ENCODE measurements at regions not wholly inside any gene's neighbourhood (a gene's known extent, or its start where the extent isn't known, plus 50 kb on each side); places are given as distances from the start of the nearest gene placed in this dataset.
"Not testable (repeated sequence)": the region's sequence is repeated elsewhere in the genome, so short reads cannot be mapped to it uniquely, and the experiment has no call there.

DNA sequence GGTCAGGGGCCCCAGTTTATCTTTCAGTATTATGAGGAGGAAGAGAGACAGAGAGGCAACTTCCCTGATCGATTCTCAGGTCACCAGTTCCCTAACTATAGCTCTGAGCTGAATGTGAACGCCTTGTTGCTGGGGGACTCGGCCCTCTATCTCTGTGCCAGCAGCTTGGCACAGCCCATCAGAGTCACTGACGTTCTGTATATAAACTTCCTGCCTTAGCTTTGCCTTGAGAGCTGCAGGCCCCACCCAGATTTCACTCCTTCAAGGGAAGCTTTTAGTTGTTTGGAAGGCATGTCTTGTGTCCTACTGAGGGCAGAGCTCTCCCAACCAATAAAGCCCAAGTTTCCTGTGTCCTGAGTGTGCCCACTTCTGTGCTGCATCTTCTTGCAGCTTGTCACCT is 242.5 kb upstream of the PRSS58 start:
- H3K36me3 ChIP-seq: no peaks in the 10 kb centered on the region
- H3K4me1 ChIP-seq: peaks cover 0 to 8% (median 3%) of the 10 kb centered on the region in 4 donors
- TF ChIP-seq, protein P1, sequence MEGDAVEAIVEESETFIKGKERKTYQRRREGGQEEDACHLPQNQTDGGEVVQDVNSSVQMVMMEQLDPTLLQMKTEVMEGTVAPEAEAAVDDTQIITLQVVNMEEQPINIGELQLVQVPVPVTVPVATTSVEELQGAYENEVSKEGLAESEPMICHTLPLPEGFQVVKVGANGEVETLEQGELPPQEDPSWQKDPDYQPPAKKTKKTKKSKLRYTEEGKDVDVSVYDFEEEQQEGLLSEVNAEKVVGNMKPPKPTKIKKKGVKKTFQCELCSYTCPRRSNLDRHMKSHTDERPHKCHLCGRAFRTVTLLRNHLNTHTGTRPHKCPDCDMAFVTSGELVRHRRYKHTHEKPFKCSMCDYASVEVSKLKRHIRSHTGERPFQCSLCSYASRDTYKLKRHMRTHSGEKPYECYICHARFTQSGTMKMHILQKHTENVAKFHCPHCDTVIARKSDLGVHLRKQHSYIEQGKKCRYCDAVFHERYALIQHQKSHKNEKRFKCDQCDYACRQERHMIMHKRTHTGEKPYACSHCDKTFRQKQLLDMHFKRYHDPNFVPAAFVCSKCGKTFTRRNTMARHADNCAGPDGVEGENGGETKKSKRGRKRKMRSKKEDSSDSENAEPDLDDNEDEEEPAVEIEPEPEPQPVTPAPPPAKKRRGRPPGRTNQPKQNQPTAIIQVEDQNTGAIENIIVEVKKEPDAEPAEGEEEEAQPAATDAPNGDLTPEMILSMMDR (IDR thresholded peaks at IDR 0.05): no peak
- TF ChIP-seq POLR2AphosphoS5 (IDR thresholded peaks at IDR 0.05) (no peak), EP300 (IDR thresholded peaks at IDR 0.05) (no peak), POLR2A (IDR thresholded peaks at IDR 0.05) (no peak)
- peaks cover 0 to 35% (median 0%) of the 10 kb centered on the region in 3 donors for H3K27me3 ChIP-seq
- H3K4me3 ChIP-seq: no peak overlapping the region
- intact Hi-C loops (cut with DNase I; ENCODE audit: low total_unique reads): no loop called here
- no peak overlapping the region for H3K27ac ChIP-seq
- WGBS, 5 donors: 14 to 25% (median 20%) methylated on average over 4 of the region's 4 CpGs
- no peak for DNase-seq
- H3K9me3 ChIP-seq: no peaks in the 10 kb centered on the region

DNA sequence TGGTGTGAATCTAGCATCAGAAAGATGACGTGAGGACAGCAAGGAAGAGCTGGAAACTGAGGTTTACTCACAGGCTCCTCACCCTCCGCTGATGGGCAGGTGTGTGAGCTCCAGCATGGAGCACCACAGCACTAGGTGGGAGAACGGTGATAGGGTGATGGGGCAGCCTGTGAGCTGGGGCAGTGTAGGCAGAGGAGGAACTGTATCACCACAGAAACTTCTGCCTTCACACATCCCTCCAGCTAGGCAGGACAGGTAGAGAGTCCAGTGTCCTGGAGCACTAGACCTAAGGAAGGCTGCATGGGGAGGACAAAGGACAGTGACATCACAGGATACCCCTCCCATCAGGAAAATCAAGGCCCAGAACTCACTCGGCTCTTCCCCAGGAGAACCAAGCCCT is 241.8 kb upstream of the PRSS58 start:
- Histone ChIP-seq H3K27me3 (peaks cover 0 to 38% (median 0%) of the 10 kb centered on the region in 3 donors), H3K9me3 (no peaks in the 10 kb centered on the region), H3K4me3 (no peak overlapping the region), H3K27ac (no peak overlapping the region), H3K36me3 (no peaks in the 10 kb centered on the region), H3K4me1 (peaks cover 0 to 8% (median 3%) of the 10 kb centered on the region in 4 donors)
- intact Hi-C loops (cut with DNase I; ENCODE audit: low total_unique reads): no loop called here
- no peak for DNase-seq
- WGBS, 5 donors: 62 to 72% (median 69%) methylated on average over 4 of the region's 4 CpGs
- TF ChIP-seq, protein P1 (IDR thresholded peaks at IDR 0.05): no peak
- TF ChIP-seq POLR2AphosphoS5 (IDR thresholded peaks at IDR 0.05) (no peak), EP300 (IDR thresholded peaks at IDR 0.05) (no peak), POLR2A (IDR thresholded peaks at IDR 0.05) (no peak)

DNA sequence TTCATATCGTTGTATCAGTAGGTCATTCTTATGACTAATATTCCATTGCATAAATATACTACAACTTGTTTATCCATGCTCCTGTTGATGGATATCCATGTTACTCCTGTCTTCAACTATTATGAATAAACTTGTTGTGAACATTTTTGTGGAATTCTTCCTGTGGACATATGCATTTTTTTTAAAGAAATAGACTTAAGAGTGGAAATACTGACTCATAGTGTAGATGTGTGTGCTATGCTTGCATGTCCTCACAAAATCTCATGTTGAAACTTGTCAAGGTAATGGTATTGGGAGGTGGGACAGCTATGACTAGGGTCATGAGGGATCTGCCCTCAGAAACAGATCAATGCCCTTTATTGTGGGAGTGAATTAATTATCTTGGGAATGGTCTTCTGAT is 240.5 kb upstream of the PRSS58 start:
- peaks cover 0 to 43% (median 0%) of the 10 kb centered on the region in 3 donors for H3K27me3 ChIP-seq
- no peak overlapping the region for H3K4me3 ChIP-seq
- no peaks in the 10 kb centered on the region for H3K9me3 ChIP-seq
- no peak overlapping the region for H3K27ac ChIP-seq
- peaks cover 0 to 8% (median 3%) of the 10 kb centered on the region in 4 donors for H3K4me1 ChIP-seq
- no peak for DNase-seq
- intact Hi-C loops (cut with DNase I; ENCODE audit: low total_unique reads): no loop called here
- TF ChIP-seq POLR2A (IDR thresholded peaks at IDR 0.05) (no peak), EP300 (IDR thresholded peaks at IDR 0.05) (no peak), POLR2AphosphoS5 (IDR thresholded peaks at IDR 0.05) (no peak)
- TF ChIP-seq, protein P1 (IDR thresholded peaks at IDR 0.05): no peak
- H3K36me3 ChIP-seq: no peaks in the 10 kb centered on the region
- 78 to 81% (median 81%) methylated on average over 1 of the region's 1 CpG for WGBS, 5 donors

DNA sequence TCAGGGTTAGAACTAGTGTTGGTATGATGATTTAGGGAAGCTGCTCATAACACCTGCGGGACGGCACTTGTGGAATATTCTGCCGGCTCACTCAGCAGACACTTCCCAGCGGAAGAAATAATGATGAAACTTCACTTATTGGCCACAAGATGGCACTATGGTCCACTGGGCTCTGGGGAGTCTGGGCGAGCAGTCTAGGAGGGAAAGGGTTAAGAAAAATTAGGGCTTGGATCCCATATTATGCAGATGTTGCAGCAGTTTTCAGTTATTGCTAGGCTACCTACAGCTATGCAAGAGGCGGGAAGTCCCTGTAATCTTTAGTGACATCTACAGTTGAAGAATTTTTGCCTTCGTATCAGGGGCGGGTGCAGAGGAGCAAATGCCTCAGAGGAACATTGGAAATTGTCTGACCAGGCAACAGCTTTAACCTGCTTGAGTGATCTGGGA is 238.7 kb upstream of the PRSS58 start:
- H3K36me3 ChIP-seq: no peaks in the 10 kb centered on the region
- peak overlapping the region in 1 of 4 donors; percentile 6 for H3K4me3 ChIP-seq
- 6 to 17% (median 14%) methylated on average over 8 of the region's 8 CpGs for WGBS, 5 donors
- no peak overlapping the region for H3K27ac ChIP-seq
- H3K9me3 ChIP-seq: no peaks in the 10 kb centered on the region
- TF ChIP-seq EP300 (IDR thresholded peaks at IDR 0.05): no peak
- TF ChIP-seq, protein P1 (IDR thresholded peaks at IDR 0.05): peak in 4 of 7 experiments; percentile 20 to 58 (median 52)
- intact Hi-C loops (cut with DNase I; ENCODE audit: low total_unique reads): no loop called here
- H3K4me1 ChIP-seq: peaks cover 0 to 8% (median 3%) of the 10 kb centered on the region in 4 donors
- H3K27me3 ChIP-seq: peaks cover 0 to 38% (median 0%) of the 10 kb centered on the region in 3 donors
- DNase-seq: peak in 1 of 2 donors; percentile 57

DNA sequence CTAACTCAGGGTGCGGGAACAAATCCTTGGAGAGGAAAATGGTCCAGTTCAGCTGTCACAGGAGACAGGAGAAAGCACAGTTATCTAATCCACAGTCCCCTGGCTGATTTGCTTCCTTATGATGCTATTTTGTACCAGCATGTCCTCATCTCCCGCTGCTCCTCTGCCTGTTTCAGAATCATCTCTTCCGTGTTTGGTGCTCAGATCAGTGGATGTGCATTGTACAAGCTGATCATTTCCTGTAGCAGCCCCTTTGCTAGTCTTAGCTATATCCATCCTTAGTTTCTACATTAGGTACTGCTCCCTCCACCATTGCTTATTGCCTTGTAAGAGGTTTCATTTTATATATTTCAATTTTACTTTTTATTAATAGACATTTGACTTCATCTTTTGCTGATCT is 238.0 kb upstream of the PRSS58 start:
- intact Hi-C loops (cut with DNase I; ENCODE audit: low total_unique reads); H3K9me3 ChIP-seq; DNase-seq; H3K4me3 ChIP-seq; H3K4me1 ChIP-seq; H3K27ac ChIP-seq; H3K36me3 ChIP-seq: not testable (repeated sequence)
- WGBS, 5 donors: 61 to 93% (median 79%) methylated on average over 3 of the region's 3 CpGs
- peaks cover 0 to 38% (median 0%) of the 10 kb centered on the region in 3 donors for H3K27me3 ChIP-seq

DNA sequence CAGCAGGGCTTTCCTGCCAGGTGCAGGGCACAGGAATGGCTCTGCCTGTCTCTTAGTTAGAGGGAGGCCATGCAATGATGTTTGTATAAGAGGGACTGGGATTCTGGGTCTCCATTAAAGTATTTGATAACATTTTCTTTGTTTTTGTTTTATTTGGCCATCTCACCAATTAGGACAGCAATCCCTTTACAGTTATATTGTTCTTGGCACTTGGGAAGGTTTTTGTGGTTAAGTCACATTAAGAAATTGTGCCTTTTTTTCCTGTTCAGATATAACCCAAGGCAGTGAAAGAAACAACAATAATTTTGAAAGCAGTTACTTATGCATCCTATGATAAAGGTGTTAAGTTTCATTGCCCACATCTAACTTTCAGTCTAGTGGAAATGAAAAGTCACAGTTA is 237.4 kb upstream of the PRSS58 start:
- H3K4me3 ChIP-seq; H3K36me3 ChIP-seq; H3K4me1 ChIP-seq; intact Hi-C loops (cut with DNase I; ENCODE audit: low total_unique reads); H3K27ac ChIP-seq; H3K9me3 ChIP-seq; DNase-seq: not testable (repeated sequence)
- peaks cover 0 to 38% (median 0%) of the 10 kb centered on the region in 3 donors for H3K27me3 ChIP-seq
